H1 (cell line): ENCODE measurements at regions not wholly inside any gene's neighbourhood (a gene's known extent, or its start where the extent isn't known, plus 50 kb on each side); places are given as distances from the start of the nearest gene placed in this dataset.

Source experiments
- CTCF ChIA-PET: fragments of 300-600 bp; sonication (Branson Sonifier 250); formaldehyde crosslinking; loops from one replicate; lab custom pipeline; 2021; ENCODE audit not compliant: partially characterized antibody; lab: Charles Lee
- POLR2A ChIA-PET: fragments of 300-600 bp; sonication (Branson Sonifier 250); formaldehyde crosslinking; loops from one replicate; lab custom pipeline; 2021; ENCODE audit warnings: inconsistent platforms; ENCODE audit not compliant: partially characterized antibody; lab: Charles Lee
- DNase-seq, 2 experiments: peaks; one replicate each; pipeline versions ENCODE4 v3.0.0 to v3.0.0-alpha.2; 2010 to 2022; ENCODE audit warnings: low spot score in 2 of 2, low read depth in 1 of 2, mixed read lengths in 1 of 2
- FAIRE-seq: peaks from 2 replicates; lab custom pipeline; 2011; peaks lifted over from hg19 to GRCh38; lab: Jason Lieb, UNC
- H2AFZ ChIP-seq: 2 replicates; pipeline ENCODE4 v1.8.1; 2012; ENCODE audit warnings: low read length, inconsistent platforms
- H2AK5ac ChIP-seq: 2 replicates; pipeline ENCODE4 v1.6.1; 2013; ENCODE audit warnings: low read depth, low read length
- H2BK120ac ChIP-seq: replicated peaks from 2 replicates; pipeline ENCODE3; 2013; ENCODE audit warnings: low read depth, low read length, inconsistent platforms
- H2BK12ac ChIP-seq: 2 replicates; pipeline ENCODE4 v1.6.1; 2013; ENCODE audit warnings: low read depth, low read length
- H2BK15ac ChIP-seq: 2 replicates; pipeline ENCODE4 v1.6.1; 2013; ENCODE audit warnings: low read length
- H2BK20ac ChIP-seq: 2 replicates; pipeline ENCODE4 v1.6.1; 2013; ENCODE audit warnings: low read length
- H2BK5ac ChIP-seq: 2 replicates; pipeline ENCODE4 v1.6.1; 2013; ENCODE audit warnings: low read depth, low read length
- H3K14ac ChIP-seq: 2 replicates; pipeline ENCODE4 v1.6.1; 2013; ENCODE audit warnings: inconsistent platforms; ENCODE audit not compliant: insufficient read length
- H3K18ac ChIP-seq: 2 replicates; pipeline ENCODE4 v1.6.1; 2013; ENCODE audit warnings: low read length; ENCODE audit errors: extremely low read depth
- H3K23ac ChIP-seq: 2 replicates; pipeline ENCODE4 v1.6.1; 2013; ENCODE audit warnings: inconsistent platforms; ENCODE audit not compliant: insufficient read length
- H3K23me2 ChIP-seq: 2 replicates; pipeline ENCODE4 v1.6.1; 2013; ENCODE audit warnings: low read depth, low read length
- H3K27ac ChIP-seq: 2 replicates; pipeline ENCODE4 v1.6.1; 2011; ENCODE audit warnings: low read depth, low read length, inconsistent platforms
- H3K27me3 ChIP-seq, 4 experiments: replicated peaks in 1 of 4; 1 replicate in 1 of 4; 2 replicates in 3 of 4; pipeline versions ENCODE4 v1.6.1 to v1.8.1; 2011 to 2013; ENCODE audit warnings: low read length in 3 of 4, mild to moderate bottlenecking in 3 of 4, inconsistent platforms in 2 of 4, mixed read lengths in 2 of 4, moderate library complexity in 1 of 4; ENCODE audit not compliant: control insufficient read depth in 3 of 4, insufficient read depth in 3 of 4; ENCODE audit errors: extremely low read depth in 1 of 4
- H3K36me3 ChIP-seq, 4 experiments: 2 replicates each; pipeline versions ENCODE4 v1.6.1 to v1.8.1; 2011 to 2013; ENCODE audit warnings: mild to moderate bottlenecking in 4 of 4, low read length in 3 of 4, moderate library complexity in 2 of 4, control low read depth in 1 of 4, inconsistent platforms in 1 of 4; ENCODE audit not compliant: insufficient read depth in 4 of 4, control insufficient read depth in 2 of 4
- H3K4ac ChIP-seq: replicated peaks from 2 replicates; pipeline ENCODE3; 2013; ENCODE audit warnings: low read length, low read depth, mixed read lengths, inconsistent platforms; ENCODE audit not compliant: insufficient read length
- H3K4me1 ChIP-seq, 4 experiments: replicated peaks in 1 of 4; 1 replicate in 1 of 4; 2 replicates in 3 of 4; pipeline versions ENCODE4 v1.6.1 to v1.8.1; 2011 to 2013; ENCODE audit warnings: low read length in 3 of 4, inconsistent platforms in 2 of 4, mixed read lengths in 1 of 4; ENCODE audit not compliant: insufficient read depth in 4 of 4, control insufficient read depth in 3 of 4
- H3K4me2 ChIP-seq, 2 experiments: 2 replicates each; pipeline versions ENCODE4 v1.6.1 to v1.8.1; 2011 to 2013; ENCODE audit warnings: low read depth in 2 of 2, low read length in 2 of 2, control low read depth in 1 of 2, inconsistent platforms in 1 of 2, mild to moderate bottlenecking in 1 of 2; ENCODE audit not compliant: insufficient read depth in 1 of 2
- H3K4me3 ChIP-seq, 4 experiments: fragments of 200-600, 300-600 bp in 1 of 4; sonication (generic), shearing (Covaris generic), sonication (Bioruptor Twin) in 1 of 4; 2 replicates each; pipeline versions ENCODE4 v1.5.1 to v1.8.1; 2011 to 2016; ENCODE audit warnings: low read length in 4 of 4, low read depth in 3 of 4, control low read depth in 2 of 4, inconsistent platforms in 2 of 4, mild to moderate bottlenecking in 2 of 4, mixed read lengths in 1 of 4, moderate library complexity in 1 of 4; ENCODE audit not compliant: insufficient read depth in 2 of 4; ENCODE audit errors: extremely low read depth in 1 of 4
- H3K56ac ChIP-seq: replicated peaks from 2 replicates; pipeline ENCODE3; 2013; ENCODE audit warnings: low read depth, mild to moderate bottlenecking, mixed read lengths, low read length, inconsistent platforms; ENCODE audit not compliant: insufficient read length
- H3K79me1 ChIP-seq: 2 replicates; pipeline ENCODE4 v1.6.1; 2013; ENCODE audit warnings: low read depth, low read length, control low read depth
- H3K79me2 ChIP-seq, 2 experiments: 2 replicates each; pipeline versions ENCODE4 v1.6.1 to v1.8.1; 2012 to 2013; ENCODE audit warnings: low read length in 2 of 2, mild to moderate bottlenecking in 2 of 2, inconsistent platforms in 1 of 2; ENCODE audit not compliant: insufficient read depth in 2 of 2, control insufficient read depth in 1 of 2
- H3K9ac ChIP-seq, 4 experiments: replicated peaks in 1 of 4; 1 replicate in 1 of 4; 2 replicates in 3 of 4; pipeline versions ENCODE4 v1.6.1 to v1.8.1; 2011 to 2013; ENCODE audit warnings: low read depth in 3 of 4, low read length in 3 of 4, control low read depth in 2 of 4, mild to moderate bottlenecking in 2 of 4, moderate library complexity in 2 of 4, inconsistent platforms in 1 of 4; ENCODE audit errors: extremely low read depth in 1 of 4
- H3K9me3 ChIP-seq, 2 experiments: 2 replicates each; pipeline versions ENCODE4 v1.6.1 to v1.8.1; 2012 to 2013; ENCODE audit warnings: mild to moderate bottlenecking in 2 of 2, moderate library complexity in 2 of 2, control low read depth in 1 of 2, inconsistent platforms in 1 of 2, low read depth in 1 of 2, low read length in 1 of 2, mixed read lengths in 1 of 2; ENCODE audit not compliant: insufficient read depth in 2 of 2
- H4K20me1 ChIP-seq, 2 experiments: replicated peaks in 1 of 2; 2 replicates each; pipeline versions ENCODE3 to v1.8.1; 2011 to 2013; ENCODE audit warnings: inconsistent platforms in 2 of 2, low read length in 2 of 2, mild to moderate bottlenecking in 1 of 2; ENCODE audit not compliant: insufficient read depth in 2 of 2, control insufficient read depth in 1 of 2
- H4K5ac ChIP-seq: 2 replicates; pipeline ENCODE4 v1.6.1; 2013; ENCODE audit warnings: low read length, low read depth, mixed read lengths, inconsistent platforms; ENCODE audit not compliant: insufficient read length
- H4K8ac ChIP-seq: 2 replicates; pipeline ENCODE4 v1.8.0; 2013; ENCODE audit warnings: mild to moderate bottlenecking, moderate library complexity, low read length, inconsistent platforms; ENCODE audit not compliant: insufficient read depth; ENCODE audit errors: extremely low read depth
- H4K91ac ChIP-seq: replicated peaks from 2 replicates; pipeline ENCODE3; 2013; ENCODE audit warnings: low read length, mixed read lengths, inconsistent platforms; ENCODE audit not compliant: insufficient read length
- BCL11A ChIP-seq, 2 experiments: IDR thresholded peaks; one replicate each; pipeline ENCODE4 v1.6.1; 2011; ENCODE audit warnings: low read depth in 2 of 2, low read length in 2 of 2, mild to moderate bottlenecking in 2 of 2
- CBX5 ChIP-seq: fragments of 300-800, 300-1000 bp; sonication (generic); IDR thresholded peaks from 2 replicates; pipeline ENCODE4 v1.7.1; 2016; ENCODE audit warnings: antibody characterized with exemption, low read length, low read depth
- CHD2 ChIP-seq: IDR thresholded peaks from 2 replicates; pipeline ENCODE4 v1.6.1; 2012; ENCODE audit warnings: low read length, improper control_type of control experiment
- CTBP2 ChIP-seq: IDR thresholded peaks from 2 replicates; pipeline ENCODE4 v1.7.0; 2011; ENCODE audit warnings: borderline replicate concordance, mild to moderate bottlenecking, moderate library complexity, mixed read lengths, low read length; ENCODE audit not compliant: insufficient read depth, insufficient read length
- HDAC6 ChIP-seq: IDR thresholded peaks from one replicate; pipeline ENCODE4 v1.7.1; 2012; ENCODE audit warnings: low read depth, mild to moderate bottlenecking, inconsistent platforms, low read length, moderate library complexity
- PHF8 ChIP-seq: fragments of 200-600 bp; sonication (generic); conservative IDR thresholded peaks from 2 replicates; pipeline ENCODE4 v1.7.1; 2012; ENCODE audit warnings: low read depth, mild to moderate bottlenecking, inconsistent platforms, low read length, moderate library complexity
- RBBP5 ChIP-seq: IDR thresholded peaks from 2 replicates; pipeline ENCODE4 v1.7.1; 2012; ENCODE audit warnings: low read depth, mild to moderate bottlenecking, inconsistent platforms, low read length, moderate library complexity, borderline replicate concordance
- RFX5 ChIP-seq: IDR thresholded peaks from 2 replicates; pipeline ENCODE4 v1.6.1; 2011; ENCODE audit warnings: low read depth, low read length, improper control_type of control experiment, borderline replicate concordance
- SAP30 ChIP-seq: fragments of 300-600 bp; sonication (generic); IDR thresholded peaks from 2 replicates; pipeline ENCODE4 v1.7.1; 2012; ENCODE audit warnings: low read length, moderate library complexity, mild to moderate bottlenecking, inconsistent platforms; ENCODE audit not compliant: insufficient read depth, insufficient replicate concordance
- SIX5 ChIP-seq: IDR thresholded peaks from 2 replicates; pipeline ENCODE4 v1.6.1; 2011; ENCODE audit warnings: mild to moderate bottlenecking, low read depth, low read length
- TBP ChIP-seq: IDR thresholded peaks from 2 replicates; pipeline ENCODE4 v1.6.1; 2011; ENCODE audit warnings: low read depth, low read length, improper control_type of control experiment
- TCF12 ChIP-seq: IDR thresholded peaks from 2 replicates; pipeline ENCODE4 v1.6.1; 2011; ENCODE audit warnings: low read depth, mild to moderate bottlenecking, low read length
- YY1 ChIP-seq: IDR thresholded peaks from 2 replicates; pipeline ENCODE4 v1.6.1; 2011; ENCODE audit warnings: low read depth, mild to moderate bottlenecking, low read length
- ZNF274 ChIP-seq: IDR thresholded peaks from 2 replicates; pipeline ENCODE4 v1.7.0; 2012; ENCODE audit warnings: low read length, borderline replicate concordance; ENCODE audit errors: extremely low read depth
- WGBS, 2 experiments: shearing (Covaris generic) in 1 of 2; methylation state at CpG; one replicate each; pipeline versions ENCODE4 v1.1.6 to v1.1.7; 2013 to 2015; ENCODE audit warnings: low lambda C conversion rate in 2 of 2, mixed read lengths in 2 of 2, inconsistent platforms in 1 of 2, low coverage in 1 of 2, missing lambda C conversion rate in 1 of 2; ENCODE audit not compliant: insufficient replicate concordance in 2 of 2, insufficient coverage in 1 of 2, insufficient read length in 1 of 2; ENCODE audit errors: extremely low coverage in 1 of 2, missing lambda C conversion rate in 1 of 2; 5-methylcytosine and 5-hydroxymethylcytosine counted together
- TF ChIP-seq, protein P1 (sequence below): IDR thresholded peaks from 2 replicates; pipeline ENCODE4 v1.6.1; 2011; ENCODE audit warnings: low read depth, mild to moderate bottlenecking, low read length; ENCODE audit not compliant: insufficient read depth

DNA sequence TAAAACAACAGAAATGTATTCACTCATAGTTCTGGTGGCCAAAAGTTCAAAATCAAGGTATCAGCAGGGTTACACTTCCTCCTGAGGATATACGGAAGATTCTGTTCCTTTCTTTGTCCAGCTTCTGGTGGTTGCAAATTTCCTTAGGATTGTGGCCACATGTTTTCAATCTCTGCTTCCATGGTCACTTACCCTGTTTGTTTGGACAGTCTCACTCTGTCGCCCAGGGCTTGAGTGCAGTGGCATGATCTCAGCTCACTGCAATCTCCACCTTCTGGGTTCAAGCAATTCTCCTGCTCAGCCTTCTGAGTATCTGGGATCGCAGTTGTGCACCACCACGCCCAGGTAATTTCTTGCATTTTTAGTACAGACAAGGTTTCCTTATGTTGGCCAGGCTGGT, 534.3 kb downstream of the KCNA4 start:
- Histone ChIP-seq H3K4me3 (no peak overlapping the region), H3K23me2 (no peaks in the 10 kb centered on the region; the same call in 1 of the 2 replicates), H2BK5ac (no peak overlapping the region), H3K9me3 (no peaks in the 10 kb centered on the region), H4K5ac (no peak overlapping the region), H4K91ac (no peak overlapping the region), H3K18ac (no peak overlapping the region), H3K4me1 (no peaks in the 10 kb centered on the region), H4K8ac (no peak overlapping the region), H3K79me1 (no peaks in the 10 kb centered on the region), H3K23ac (no peak overlapping the region), H2BK15ac (no peak overlapping the region), H2AFZ (no peak overlapping the region; the same call in 1 of the 2 replicates), H3K56ac (no peak overlapping the region), H2BK20ac (no peak overlapping the region), H3K79me2 (no peaks in the 10 kb centered on the region), H2AK5ac (no peak overlapping the region), H3K27me3 (no peaks in the 10 kb centered on the region), H3K4ac (no peak overlapping the region), H3K9ac (no peak overlapping the region), H3K4me2 (no peak overlapping the region), H3K14ac (no peak overlapping the region), H4K20me1 (no peaks in the 10 kb centered on the region), H2BK12ac (no peak overlapping the region), H2BK120ac (no peak overlapping the region), H3K36me3 (no peaks in the 10 kb centered on the region), H3K27ac (no peak overlapping the region)
- DNase-seq (no peak), FAIRE-seq (no peak)
- WGBS, 2 experiments, result 88% methylated on average over 4 of the region's 4 CpGs; no CpG with 5 or more reads in 1 of the 2 experiments
- ChIA-PET CTCF (no interaction called here), POLR2A (no interaction called here)
- TF ChIP-seq TBP, result no peak
- no peak for TF ChIP-seq SIX5
- no peak for TF ChIP-seq RBBP5
- TF ChIP-seq BCL11A (IDR thresholded peaks at IDR 0.05; ENCODE audit: low read depth in 2 of 2, low read length in 2 of 2), result no peak
- TF ChIP-seq HDAC6, result no peak
- TF ChIP-seq SAP30, result no peak
- no peak for TF ChIP-seq TCF12
- no peak for TF ChIP-seq PHF8
- TF ChIP-seq CTBP2, result no peak
- no peak for TF ChIP-seq ZNF274
- no peak for TF ChIP-seq CBX5
- TF ChIP-seq YY1, result no peak
- no peak for TF ChIP-seq CHD2
- TF ChIP-seq, protein P1, sequence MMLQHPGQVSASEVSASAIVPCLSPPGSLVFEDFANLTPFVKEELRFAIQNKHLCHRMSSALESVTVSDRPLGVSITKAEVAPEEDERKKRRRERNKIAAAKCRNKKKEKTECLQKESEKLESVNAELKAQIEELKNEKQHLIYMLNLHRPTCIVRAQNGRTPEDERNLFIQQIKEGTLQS, result no peak
- TF ChIP-seq RFX5, result no peak
